NT2/D1 (cell line): ENCODE measurements at regions not wholly inside any gene's neighbourhood (a gene's known extent, or its start where the extent isn't known, plus 50 kb on each side); places are given as distances from the start of the nearest gene placed in this dataset.

Source experiments
- DNase-seq: peaks from one replicate; pipeline ENCODE4 v3.0.0-alpha.2; 2011; ENCODE audit warnings: low read depth, low spot score
- H3K27me3 ChIP-seq: 2 replicates; pipeline ENCODE4 v1.6.0; 2011; ENCODE audit warnings: mild to moderate bottlenecking; ENCODE audit not compliant: insufficient read length, insufficient read depth
- H3K36me3 ChIP-seq: 2 replicates; pipeline ENCODE4 v1.6.1; 2011; ENCODE audit warnings: mild to moderate bottlenecking, low read length, mixed read lengths; ENCODE audit not compliant: insufficient read depth, insufficient read length
- H3K4me1 ChIP-seq: 2 replicates; pipeline ENCODE4 v1.5.1; 2011; ENCODE audit not compliant: insufficient read depth, insufficient read length
- H3K4me3 ChIP-seq: 2 replicates; pipeline ENCODE4 v1.5.1; 2011; ENCODE audit warnings: low read depth; ENCODE audit not compliant: insufficient read length
- H3K9ac ChIP-seq: 2 replicates; pipeline ENCODE4 v1.6.0; 2011; ENCODE audit warnings: low read depth; ENCODE audit not compliant: insufficient read length
- H3K9me3 ChIP-seq: 2 replicates; pipeline ENCODE4 v1.5.1; 2011; ENCODE audit warnings: mild to moderate bottlenecking, low read length; ENCODE audit not compliant: insufficient read depth
- SUZ12 ChIP-seq: IDR thresholded peaks from 2 replicates; pipeline ENCODE4 v1.6.1; 2011; ENCODE audit not compliant: insufficient read length, insufficient read depth; ENCODE audit errors: extremely low read depth
- YY1 ChIP-seq: IDR thresholded peaks from 2 replicates; pipeline ENCODE4 v1.6.1; 2011; ENCODE audit not compliant: insufficient read length, insufficient read depth
- ZNF274 ChIP-seq: IDR thresholded peaks from 2 replicates; pipeline ENCODE4 v1.6.1; 2011; ENCODE audit warnings: mild to moderate bottlenecking, low read depth, low read length

- no peak overlapping the region for H3K9ac ChIP-seq
- no peaks in the 10 kb centered on the region for H3K9me3 ChIP-seq
- no peaks in the 10 kb centered on the region for H3K4me1 ChIP-seq
- H3K4me3 ChIP-seq = no peak overlapping the region
- no peaks in the 10 kb centered on the region for H3K36me3 ChIP-seq
- H3K27me3 ChIP-seq = no peaks in the 10 kb centered on the region
- no peak for DNase-seq
- TF ChIP-seq ZNF274 (no peak), YY1 (no peak), SUZ12 (no peak)
Observed at GRCh38 chr20:34163307-34163706, 51.3 kb upstream of the EIF2S2 start.

GRCh38 chr20:34164381-34164984, 52.4 kb upstream of the EIF2S2 start:
- Histone ChIP-seq H3K4me1 (no peaks in the 10 kb centered on the region), H3K36me3 (no peaks in the 10 kb centered on the region), H3K27me3 (no peaks in the 10 kb centered on the region), H3K9ac (no peak overlapping the region), H3K4me3 (no peak overlapping the region), H3K9me3 (no peaks in the 10 kb centered on the region)
- no peak for DNase-seq
- TF ChIP-seq SUZ12 (no peak), ZNF274 (no peak), YY1 (no peak)

GRCh38 chr20:34165018-34165619, 53.1 kb upstream of the EIF2S2 start:
- Histone ChIP-seq H3K27me3 (no peaks in the 10 kb centered on the region), H3K9ac (no peak overlapping the region), H3K9me3 (no peaks in the 10 kb centered on the region), H3K4me3 (no peak overlapping the region), H3K36me3 (no peaks in the 10 kb centered on the region), H3K4me1 (no peaks in the 10 kb centered on the region)
- no peak for DNase-seq
- no peak for TF ChIP-seq YY1
- no peak for TF ChIP-seq SUZ12
- TF ChIP-seq ZNF274 = no peak

GRCh38 chr20:34171640-34172039, 59.6 kb upstream of the EIF2S2 start:
- Histone ChIP-seq H3K36me3 (no peaks in the 10 kb centered on the region), H3K4me3 (no peak overlapping the region), H3K27me3 (no peaks in the 10 kb centered on the region), H3K9ac (no peak overlapping the region), H3K4me1 (no peaks in the 10 kb centered on the region), H3K9me3 (no peaks in the 10 kb centered on the region)
- DNase-seq = no peak
- TF ChIP-seq YY1 = no peak
- no peak for TF ChIP-seq SUZ12
- TF ChIP-seq ZNF274 = no peak

GRCh38 chr20:34172926-34173325, 60.9 kb upstream of the EIF2S2 start:
- Histone ChIP-seq H3K4me3 (no peak overlapping the region), H3K9me3 (no peaks in the 10 kb centered on the region), H3K36me3 (no peaks in the 10 kb centered on the region), H3K27me3 (no peaks in the 10 kb centered on the region), H3K4me1 (no peaks in the 10 kb centered on the region), H3K9ac (no peak overlapping the region)
- no peak for DNase-seq
- TF ChIP-seq ZNF274 (no peak), YY1 (no peak), SUZ12 (no peak)

- H3K27me3 ChIP-seq = no peaks in the 10 kb centered on the region
- DNase-seq = no peak
- H3K4me1 ChIP-seq = no peaks in the 10 kb centered on the region
- no peak overlapping the region for H3K9ac ChIP-seq
- H3K36me3 ChIP-seq = no peaks in the 10 kb centered on the region
- H3K9me3 ChIP-seq = no peaks in the 10 kb centered on the region
- TF ChIP-seq SUZ12 (no peak), YY1 (no peak), ZNF274 (no peak)
- H3K4me3 ChIP-seq = no peak overlapping the region
Observed at GRCh38 chr20:34175079-34175478, 63.0 kb upstream of the EIF2S2 start.

- H3K4me3 ChIP-seq = no peak overlapping the region
- H3K9me3 ChIP-seq = no peaks in the 10 kb centered on the region
- no peak for DNase-seq
Observed at GRCh38 chr20:34175879-34176278, 63.8 kb upstream of the EIF2S2 start.

More at GRCh38 chr20:34175879-34176278, 63.8 kb upstream of the EIF2S2 start:
- TF ChIP-seq ZNF274 = no peak
- TF ChIP-seq SUZ12 = no peak
- TF ChIP-seq YY1 = no peak
- Histone ChIP-seq H3K9ac (no peak overlapping the region), H3K27me3 (no peaks in the 10 kb centered on the region), H3K4me1 (no peaks in the 10 kb centered on the region), H3K36me3 (no peaks in the 10 kb centered on the region)
